Keratinocyte (primary cell): ENCODE measurements at regions not wholly inside any gene's neighbourhood (a gene's known extent, or its start where the extent isn't known, plus 50 kb on each side); places are given as distances from the start of the nearest gene placed in this dataset.

Experiments used
- DNase-seq: peaks from one replicate; pipeline ENCODE4 v3.0.0-alpha.2; 2011; ENCODE audit warnings: low read depth, missing footprints, low spot score
- FAIRE-seq: peaks from 2 replicates; lab custom pipeline; 2011; peaks lifted over from hg19 to GRCh38; lab: Jason Lieb, UNC
- H2AFZ ChIP-seq: 2 replicates; pipeline ENCODE4 v1.6.0; 2012; ENCODE audit warnings: low read length, control low read depth, inconsistent platforms; ENCODE audit not compliant: control insufficient read depth
- H3K27ac ChIP-seq: 2 replicates; pipeline ENCODE4 v1.5.1; 2011; ENCODE audit warnings: low read length; ENCODE audit not compliant: control insufficient read depth, insufficient read depth
- H3K27me3 ChIP-seq: 3 replicates; pipeline ENCODE4 v1.6.0; 2011; ENCODE audit warnings: low read length; ENCODE audit not compliant: control insufficient read depth, insufficient read depth; ENCODE audit errors: extremely low read depth
- H3K36me3 ChIP-seq, 2 experiments: 2 replicates in 1 of 2; 3 replicates in 1 of 2; pipeline ENCODE4 v1.5.1; 2011; ENCODE audit warnings: low read length in 2 of 2, mild to moderate bottlenecking in 1 of 2; ENCODE audit not compliant: control insufficient read depth in 2 of 2, insufficient read depth in 2 of 2; ENCODE audit errors: extremely low read depth in 1 of 2
- H3K4me1 ChIP-seq: 3 replicates; pipeline ENCODE4 v1.5.1; 2011; ENCODE audit warnings: low read length; ENCODE audit not compliant: control insufficient read depth, insufficient read depth; ENCODE audit errors: extremely low read depth
- H3K4me2 ChIP-seq: 3 replicates; pipeline ENCODE4 v1.6.0; 2011; ENCODE audit warnings: low read depth, low read length; ENCODE audit not compliant: control insufficient read depth, insufficient read depth; ENCODE audit errors: extremely low read depth
- H3K4me3 ChIP-seq, 3 experiments: fragments of 200-600 bp in 1 of 3; sonication (generic) in 1 of 3; 2 replicates in 2 of 3; 3 replicates in 1 of 3; pipeline ENCODE4 v1.5.1; 2011 to 2016; ENCODE audit warnings: low read length in 3 of 3, mild to moderate bottlenecking in 3 of 3, control low read depth in 2 of 3, inconsistent platforms in 1 of 3, low read depth in 1 of 3, mixed read lengths in 1 of 3, mixed run types in 1 of 3, moderate library complexity in 1 of 3; ENCODE audit not compliant: control insufficient read depth in 2 of 3, insufficient read depth in 2 of 3; ENCODE audit errors: extremely low read depth in 1 of 3
- H3K79me2 ChIP-seq: 2 replicates; pipeline ENCODE4 v1.6.0; 2012; ENCODE audit warnings: low read length; ENCODE audit not compliant: control insufficient read depth, insufficient read depth
- H3K9ac ChIP-seq: 3 replicates; pipeline ENCODE4 v1.6.0; 2011; ENCODE audit warnings: low read length; ENCODE audit not compliant: control insufficient read depth, insufficient read depth; ENCODE audit errors: extremely low read depth
- H3K9me1 ChIP-seq: 3 replicates; pipeline ENCODE4 v1.6.0; 2011; ENCODE audit warnings: low read length; ENCODE audit not compliant: control insufficient read depth, insufficient read depth; ENCODE audit errors: extremely low read depth
- H3K9me3 ChIP-seq: 2 replicates; pipeline ENCODE4 v1.5.1; 2012; ENCODE audit warnings: low read depth, low read length; ENCODE audit not compliant: control insufficient read depth
- H4K20me1 ChIP-seq: 3 replicates; pipeline ENCODE4 v1.6.0; 2011; ENCODE audit warnings: low read length; ENCODE audit not compliant: control insufficient read depth, insufficient read depth; ENCODE audit errors: extremely low read depth
- CTCF ChIP-seq, 3 experiments: IDR thresholded peaks in 1 of 3; conservative IDR thresholded peaks in 1 of 3; optimal IDR thresholded peaks in 1 of 3; 2 replicates in 2 of 3; 3 replicates in 1 of 3; pipeline versions ENCODE3 to v1.5.1; 2011; ENCODE audit warnings: low read length in 3 of 3, mild to moderate bottlenecking in 3 of 3, moderate library complexity in 2 of 3, control low read depth in 1 of 3, inconsistent platforms in 1 of 3; ENCODE audit not compliant: insufficient read depth in 2 of 3; ENCODE audit errors: extremely low read depth in 1 of 3
- EZH2 ChIP-seq: IDR thresholded peaks from one replicate; pipeline ENCODE4 v1.6.1; 2012; ENCODE audit warnings: inconsistent platforms, mild to moderate bottlenecking, low read length, moderate library complexity
- dilution Hi-C: fragments of 300-500 bp; cut with MboI; formaldehyde crosslinking; loops from one replicate; pipeline ENCODE4 v1.7.0; 2020; ENCODE audit warnings: low sequenced_read_pairs; ENCODE audit not compliant: extremely low pct_ligation_motif_present

DNA sequence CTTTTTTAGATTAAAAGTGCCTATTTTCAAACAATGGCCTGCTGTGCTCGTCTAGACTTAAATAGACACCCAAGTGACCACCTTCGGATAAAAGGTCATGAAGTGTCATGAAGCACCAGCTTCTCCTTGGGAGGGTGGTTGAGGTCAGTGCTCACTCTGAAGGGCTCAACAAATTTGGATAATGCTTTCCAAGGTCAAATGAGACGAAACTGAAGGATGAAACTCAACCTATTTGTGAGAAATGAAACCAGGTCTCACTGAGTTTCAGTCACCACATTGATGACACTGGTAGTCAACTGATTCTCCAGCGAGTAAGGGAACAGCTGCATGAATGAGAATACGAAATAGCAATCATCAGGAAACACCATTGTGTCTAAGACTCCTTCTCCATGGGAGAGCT is 852.6 kb downstream of the NTRK3 start:
- Histone ChIP-seq H3K27ac (no peak overlapping the region), H3K9me3 (no peaks in the 10 kb centered on the region), H3K79me2 (no peaks in the 10 kb centered on the region), H3K36me3 (no peaks in the 10 kb centered on the region), H2AFZ (no peak overlapping the region), H4K20me1 (no peaks in the 10 kb centered on the region), H3K9ac (no peak overlapping the region), H3K4me2 (no peak overlapping the region), H3K27me3 (no peaks in the 10 kb centered on the region), H3K9me1 (no peaks in the 10 kb centered on the region), H3K4me1 (no peaks in the 10 kb centered on the region), H3K4me3 (no peak overlapping the region)
- TF ChIP-seq EZH2 (no peak), CTCF (optimal IDR thresholded peaks at IDR 0.05 in 1 of 3, IDR thresholded peaks at IDR 0.05 in 1 of 3, conservative IDR thresholded peaks at IDR 0.05 in 1 of 3; ENCODE audit: extremely low read depth in 1 of 3, insufficient read depth in 2 of 3, low read length in 3 of 3) (no peak)
- FAIRE-seq = no peak
- DNase-seq = no peak
- dilution Hi-C loops = no loop called here

- Histone ChIP-seq H3K9me3 (no peaks in the 10 kb centered on the region), H4K20me1 (no peaks in the 10 kb centered on the region), H3K4me1 (no peaks in the 10 kb centered on the region), H3K27me3 (no peaks in the 10 kb centered on the region), H2AFZ (no peak overlapping the region), H3K36me3 (no peaks in the 10 kb centered on the region), H3K79me2 (no peaks in the 10 kb centered on the region), H3K9me1 (no peaks in the 10 kb centered on the region), H3K9ac (no peak overlapping the region), H3K27ac (no peak overlapping the region), H3K4me2 (no peak overlapping the region), H3K4me3 (no peak overlapping the region)
- dilution Hi-C loops = no loop called here
- no peak for DNase-seq
- TF ChIP-seq CTCF (optimal IDR thresholded peaks at IDR 0.05 in 1 of 3, IDR thresholded peaks at IDR 0.05 in 1 of 3, conservative IDR thresholded peaks at IDR 0.05 in 1 of 3; ENCODE audit: extremely low read depth in 1 of 3, insufficient read depth in 2 of 3, low read length in 3 of 3) (no peak), EZH2 (no peak)
- FAIRE-seq = no peak
Observed at GRCh38 chr15:87401973-87402372, 854.6 kb downstream of the NTRK3 start.
